Activated T-cell treated with anti-CD3 and anti-CD28 coated beads for 4 hours (primary cell): ENCODE measurements at regions not wholly inside any gene's neighbourhood (a gene's known extent, or its start where the extent isn't known, plus 50 kb on each side); places are given as distances from the start of the nearest gene placed in this dataset.

ENCODE experiments used
- DNase-seq: peaks from one replicate; pipeline ENCODE4 v3.0.0-alpha.2; 2020

DNA sequence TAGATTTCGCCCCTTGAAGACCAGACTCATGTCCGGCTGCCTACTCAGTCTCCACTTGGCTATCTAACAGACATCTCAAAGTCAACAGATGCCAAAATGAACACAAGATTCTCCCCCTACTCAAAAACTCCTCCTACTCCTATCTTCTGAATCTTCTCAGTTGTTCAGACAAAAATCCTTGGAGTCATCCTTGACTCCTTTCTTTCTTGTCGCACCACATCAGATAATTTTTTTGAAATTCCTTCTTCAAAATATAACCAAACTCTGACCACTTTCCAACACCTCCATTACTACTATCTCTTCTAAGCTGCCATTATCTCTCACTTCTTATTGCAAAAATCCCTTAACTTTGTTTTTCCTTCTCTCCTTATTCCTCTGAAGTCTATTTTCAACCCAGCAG, 141.9 kb upstream of the SLC7A14 start:
- no peak for DNase-seq

DNA sequence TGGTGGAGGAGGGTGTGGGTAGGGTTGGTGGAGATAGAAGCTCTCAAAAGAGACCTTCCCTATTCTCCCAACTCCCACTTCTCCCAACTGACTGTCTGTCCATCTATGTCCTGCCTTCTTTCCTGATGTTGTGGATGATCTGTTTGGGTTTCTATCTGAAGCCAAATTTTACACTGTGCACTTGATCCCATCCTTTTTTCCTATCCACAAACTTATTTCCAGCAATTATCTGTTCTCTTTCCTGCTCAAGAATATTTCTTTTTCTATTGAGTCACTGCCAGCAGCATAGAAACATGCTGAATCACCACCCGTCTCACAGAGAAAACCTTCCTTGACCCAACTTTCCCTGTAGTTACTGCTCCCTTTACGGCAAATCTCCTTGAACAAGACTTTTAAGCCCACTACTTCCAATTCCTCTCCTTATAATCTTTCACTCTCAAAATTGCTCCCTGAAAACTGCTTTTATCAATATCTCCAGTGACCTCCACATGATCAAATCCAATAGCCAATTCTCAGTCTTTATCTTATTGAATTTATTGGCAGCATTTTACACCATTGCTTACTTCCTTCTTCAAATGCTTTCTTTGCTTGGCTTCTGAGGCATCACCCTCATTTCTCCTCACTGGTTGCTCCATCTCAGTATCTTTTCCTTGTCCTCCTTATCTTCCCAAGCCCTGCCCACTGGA, 141.2 kb upstream of the SLC7A14 start:
- DNase-seq: no peak

DNA sequence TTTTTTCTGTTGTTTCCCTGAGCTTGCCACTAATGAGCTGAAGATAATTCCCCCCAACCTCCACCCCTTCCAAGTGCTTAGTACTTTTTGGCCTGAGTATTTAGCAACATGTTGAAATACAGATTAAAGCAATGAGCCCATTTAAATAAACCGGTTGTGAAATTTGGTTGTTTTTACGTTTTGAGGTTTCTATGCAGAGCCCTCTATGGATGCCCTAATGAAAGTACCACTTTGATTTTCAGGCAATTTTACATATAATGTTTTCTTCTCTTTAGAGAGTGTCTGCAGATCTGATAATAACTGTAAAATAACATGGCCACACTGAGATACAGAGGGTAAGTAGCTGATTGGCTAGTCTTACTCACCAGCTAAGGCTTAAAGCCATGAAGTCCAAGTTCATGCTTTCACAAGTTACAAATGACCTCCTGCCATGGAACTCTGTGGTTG, 139.4 kb upstream of the SLC7A14 start:
- no peak for DNase-seq

DNA sequence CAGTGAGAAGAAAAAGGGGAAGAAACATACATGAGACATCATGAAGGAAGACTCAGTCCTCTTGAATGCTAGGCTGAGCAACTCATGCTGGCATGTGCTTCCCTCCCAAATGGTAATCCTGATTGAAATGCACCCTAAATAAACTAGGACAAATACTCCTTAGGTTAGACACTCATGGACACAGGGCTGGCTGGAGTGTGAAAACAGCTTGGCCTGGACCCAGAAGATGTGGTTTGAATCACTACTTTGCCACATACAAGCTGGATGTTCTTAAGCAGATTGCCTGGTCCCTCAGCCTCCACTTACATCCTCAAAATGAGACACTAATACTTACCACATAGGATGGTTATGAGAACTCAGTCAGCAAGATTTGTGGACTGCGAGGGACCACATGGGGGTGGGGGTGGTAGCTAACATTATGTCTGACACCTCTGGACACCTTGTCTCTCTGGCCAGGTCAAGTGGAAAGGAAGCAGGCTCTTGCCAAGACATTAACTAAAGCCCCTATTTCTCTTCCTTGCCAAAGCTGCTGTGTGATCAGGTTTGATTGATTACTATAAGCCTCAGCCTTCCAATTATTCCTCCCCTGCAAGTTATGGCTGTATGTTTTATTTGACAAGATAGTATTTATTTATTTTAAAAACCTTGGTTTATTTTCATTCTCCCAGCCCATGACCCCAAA, 138.9 kb upstream of the SLC7A14 start:
- no peak for DNase-seq

DNA sequence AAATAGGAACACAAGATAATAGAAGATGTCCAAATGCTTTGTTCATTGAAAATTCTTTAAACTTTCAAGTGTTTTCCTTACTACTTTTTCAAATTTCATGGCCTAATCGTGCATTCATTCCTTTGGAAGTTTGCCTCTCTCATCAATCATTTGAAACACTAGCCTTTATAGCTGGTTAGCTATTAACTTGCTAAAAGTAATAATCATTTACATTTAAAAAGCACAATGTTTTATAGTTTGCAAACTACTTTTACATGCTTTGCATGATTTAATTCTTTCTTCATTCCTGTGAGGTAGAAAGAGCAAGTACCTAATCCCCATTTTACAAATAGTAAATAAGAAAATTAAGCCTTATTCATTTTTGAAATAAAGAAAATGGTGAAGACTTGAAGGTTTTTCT, 137.4 kb upstream of the SLC7A14 start:
- DNase-seq: no peak

DNA sequence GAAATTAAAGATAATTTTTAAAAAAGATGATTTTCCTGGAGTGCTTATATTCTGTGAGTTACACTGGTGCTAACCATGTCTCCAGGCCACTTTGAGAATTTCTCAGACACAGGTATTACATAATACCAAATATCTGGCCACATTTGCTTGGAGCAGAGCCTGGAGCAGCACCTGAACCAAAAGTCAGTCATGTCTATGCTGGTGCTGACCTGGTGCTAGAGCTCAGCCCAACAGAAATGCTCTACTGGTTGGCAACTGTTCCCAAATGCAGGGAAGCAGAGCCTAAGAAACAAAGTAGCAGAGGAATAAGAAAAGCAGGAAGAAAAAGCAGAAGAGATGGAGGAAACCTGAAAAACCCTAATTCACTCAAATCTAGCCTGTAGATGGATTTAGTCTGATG, 135.7 kb upstream of the SLC7A14 start:
- no peak for DNase-seq

DNA sequence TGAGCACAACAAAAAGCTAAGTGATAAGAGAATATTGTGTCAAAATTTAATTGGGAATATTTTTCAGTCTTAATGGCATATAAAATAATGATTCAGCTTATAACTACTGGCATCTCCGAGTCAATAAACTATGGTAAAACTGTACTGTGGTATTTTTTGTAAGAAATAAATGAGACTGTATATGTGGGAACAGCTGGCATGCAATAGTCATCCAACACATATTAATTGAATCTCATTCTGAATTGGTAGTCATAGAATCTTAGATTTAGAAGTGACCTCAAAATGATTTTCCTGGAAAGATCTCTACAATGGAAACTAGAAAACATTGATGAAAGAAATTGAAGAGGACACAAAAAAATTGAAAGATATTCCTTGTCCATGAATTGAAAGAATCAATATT, 133.4 kb upstream of the SLC7A14 start:
- DNase-seq: no peak

DNA sequence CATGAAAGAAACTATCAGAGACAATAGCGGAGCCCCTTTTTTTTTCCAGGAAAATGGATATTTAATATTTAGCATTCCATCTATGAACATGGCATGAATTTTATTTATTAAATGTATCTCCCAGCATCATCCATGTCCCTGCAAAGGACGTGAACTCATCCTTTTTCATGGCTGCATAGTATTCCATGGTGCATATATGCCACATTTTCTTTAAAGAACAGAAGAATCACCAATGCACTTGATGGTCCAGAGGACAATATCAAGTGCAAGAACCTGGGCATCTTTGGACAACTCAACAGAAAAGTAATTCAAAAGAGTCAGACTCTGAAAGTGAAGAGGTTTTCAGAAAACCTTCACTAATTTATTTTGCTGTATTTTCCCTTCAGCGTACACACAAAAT, 133.0 kb upstream of the SLC7A14 start:
- no peak for DNase-seq

DNA sequence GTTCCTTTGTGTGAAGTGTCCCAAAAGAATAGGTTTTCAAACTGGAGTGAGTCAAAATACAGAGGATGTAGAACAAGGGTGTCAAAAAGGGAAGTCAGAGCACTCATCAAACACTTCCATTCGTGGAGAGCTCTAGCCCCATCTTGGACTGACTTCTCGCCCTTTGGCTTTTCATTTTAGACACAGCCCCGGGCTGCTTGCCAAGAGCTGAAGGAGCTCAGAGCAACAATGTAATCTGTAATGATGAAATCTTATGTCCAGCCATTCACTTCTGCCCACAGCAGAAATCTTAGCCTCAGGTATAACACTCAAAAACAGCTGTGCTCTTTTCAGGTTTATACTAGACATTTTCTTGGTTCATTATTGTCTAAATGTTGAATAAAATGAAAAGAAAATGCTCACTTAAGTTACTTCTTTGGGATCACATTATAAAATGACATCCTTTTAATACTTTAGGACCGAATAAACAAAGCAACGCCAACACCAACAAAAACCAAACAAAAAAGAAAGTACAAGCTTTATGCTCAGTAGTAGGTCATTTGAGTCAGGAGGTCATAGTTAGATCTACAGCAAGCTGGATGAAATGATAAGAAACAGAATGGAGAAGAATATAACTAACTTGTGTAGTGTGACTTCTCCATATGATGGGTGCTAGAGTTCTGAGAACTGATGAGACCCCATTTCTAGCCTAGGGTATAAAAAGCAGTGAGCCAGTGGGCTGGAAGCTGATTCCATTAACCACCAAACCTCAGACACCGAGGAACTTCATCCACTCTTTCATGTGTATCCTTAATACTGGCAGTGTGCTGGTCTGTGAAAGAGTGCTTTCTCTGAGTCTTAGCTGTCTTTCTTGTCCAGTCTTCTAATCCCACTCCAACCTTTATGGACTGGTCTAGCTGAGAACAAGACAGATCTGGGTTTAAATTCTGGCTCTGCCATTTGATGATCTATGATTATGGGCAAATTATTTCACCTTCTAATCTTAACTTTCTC, 131.8 kb upstream of the SLC7A14 start:
- DNase-seq: no peak

DNA sequence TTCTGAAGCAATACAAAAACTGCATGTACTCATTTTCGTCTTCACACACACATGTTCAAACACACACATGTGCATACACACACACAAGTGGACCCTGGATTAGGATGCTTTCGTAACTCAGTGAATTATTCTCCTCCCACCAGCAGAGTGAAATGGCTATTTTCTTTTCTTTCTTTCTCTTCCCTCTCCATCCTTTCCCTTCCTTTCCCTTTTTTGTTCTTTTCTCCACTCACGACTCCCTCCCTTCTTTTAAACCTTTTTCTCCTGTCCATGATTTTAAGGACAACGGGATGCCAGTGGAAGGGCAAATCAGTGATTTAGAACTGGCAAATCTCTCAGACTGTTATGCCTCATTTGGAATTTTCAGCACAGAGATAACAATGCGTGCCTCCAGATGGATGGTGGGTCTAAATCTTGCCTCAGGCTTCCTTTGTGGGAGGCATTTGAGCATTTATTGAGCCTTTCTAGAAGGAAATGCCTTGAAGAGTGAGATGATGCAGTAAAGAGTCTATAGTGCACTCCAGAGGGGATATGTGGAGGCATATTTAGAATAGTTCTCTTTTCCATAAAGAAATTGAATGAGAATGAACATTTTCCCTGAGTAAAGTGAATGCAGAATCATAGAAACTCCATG, 130.4 kb upstream of the SLC7A14 start:
- DNase-seq: no peak

DNA sequence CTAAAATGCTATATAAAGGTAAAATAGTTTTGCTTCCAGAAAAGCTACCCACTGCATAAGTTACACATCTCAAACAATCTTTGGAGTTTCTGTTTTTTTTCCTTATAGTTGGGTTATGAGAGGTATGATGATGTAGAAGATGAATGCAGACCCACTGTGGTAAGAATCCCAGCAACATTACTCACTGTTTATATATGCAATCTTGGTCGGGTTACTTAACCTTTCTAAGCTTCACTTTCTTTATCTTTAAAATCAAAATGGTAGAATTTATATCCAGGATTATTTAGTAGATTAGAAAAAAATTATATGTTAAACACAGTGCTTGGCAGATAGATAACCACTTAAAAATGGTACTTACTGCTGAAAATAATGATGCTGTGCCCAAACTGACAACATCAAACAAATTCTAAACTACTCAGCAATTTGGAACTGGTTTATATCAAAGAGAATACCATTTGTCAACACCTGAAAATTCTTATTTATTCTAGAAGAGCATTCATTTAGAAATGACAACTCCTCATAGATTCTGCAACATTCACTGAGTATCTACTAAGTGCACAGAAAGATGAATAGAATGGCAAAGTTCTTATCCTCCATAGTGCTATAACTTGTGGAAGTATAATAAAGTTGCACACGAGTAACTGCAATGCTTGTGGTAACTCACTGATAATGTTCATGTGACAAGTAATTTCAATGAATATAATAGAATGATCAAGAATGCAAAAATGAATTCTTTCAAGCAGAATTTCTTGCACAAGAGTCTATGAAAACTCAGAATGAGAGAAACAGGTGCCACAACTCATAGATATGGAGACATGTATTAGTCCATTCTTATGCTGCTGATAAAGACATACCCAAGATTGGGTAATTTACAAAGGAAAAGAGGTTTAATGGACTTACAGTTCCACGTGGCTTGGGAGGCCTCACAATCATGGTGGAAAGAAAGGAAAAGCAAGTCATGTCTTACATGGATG, 129.0 kb upstream of the SLC7A14 start:
- DNase-seq: no peak

DNA sequence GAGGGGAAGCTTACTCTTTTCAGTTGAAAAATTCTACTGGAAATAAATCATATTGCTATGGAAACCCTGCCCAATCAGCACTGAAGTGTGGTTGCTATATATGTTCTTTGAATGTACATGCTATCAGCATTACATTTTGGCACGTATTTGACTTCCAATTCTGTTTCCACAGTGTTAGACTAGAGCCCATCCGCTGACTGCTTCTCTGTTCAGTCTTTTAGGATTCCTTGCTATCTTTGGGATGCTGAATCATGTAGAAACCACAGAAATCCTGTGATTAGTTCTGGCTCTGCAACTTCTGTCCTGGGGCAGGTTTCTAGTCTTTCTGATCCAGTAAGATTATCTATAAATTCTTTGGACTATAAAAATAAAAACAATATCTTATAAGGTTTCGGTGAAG, 128.2 kb upstream of the SLC7A14 start:
- no peak for DNase-seq

DNA sequence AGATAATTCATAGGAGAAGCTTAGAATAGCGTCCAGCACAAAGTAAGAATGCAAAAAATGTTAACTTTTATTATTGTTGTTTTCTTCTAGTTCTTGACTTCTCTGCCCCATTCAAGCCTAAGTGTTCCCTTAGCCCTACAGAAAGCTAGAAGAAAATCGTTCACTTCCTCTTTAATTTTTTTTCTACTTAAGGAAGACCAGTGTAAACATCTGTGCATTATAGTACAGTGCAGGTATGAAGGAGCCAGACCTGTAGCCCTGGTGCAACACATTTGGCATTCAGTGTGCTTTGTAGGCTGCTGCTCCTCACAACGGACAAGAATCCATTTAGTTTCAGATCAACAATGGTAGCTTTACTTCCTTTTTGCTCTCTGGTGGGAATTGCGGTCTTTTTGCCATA, 127.8 kb upstream of the SLC7A14 start:
- DNase-seq: no peak

DNA sequence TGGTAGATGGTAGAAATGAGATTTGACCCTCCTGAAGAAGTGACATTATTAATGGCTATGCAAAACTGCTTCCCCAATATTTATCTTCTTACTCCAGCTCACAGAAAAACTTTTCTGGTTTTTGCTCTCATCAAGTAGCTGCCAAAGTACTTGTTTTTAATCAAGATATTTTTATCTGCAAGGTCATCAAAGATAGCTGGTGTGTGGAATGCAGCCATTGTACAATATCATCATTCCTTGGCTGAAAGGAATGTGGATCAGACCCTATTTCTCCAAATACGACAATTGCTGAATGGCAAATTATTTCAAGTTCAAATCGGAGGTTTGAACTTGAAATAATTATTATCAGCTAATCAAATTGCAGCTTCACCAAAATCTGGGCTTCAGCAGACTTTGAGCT, 126.9 kb upstream of the SLC7A14 start:
- no peak for DNase-seq

DNA sequence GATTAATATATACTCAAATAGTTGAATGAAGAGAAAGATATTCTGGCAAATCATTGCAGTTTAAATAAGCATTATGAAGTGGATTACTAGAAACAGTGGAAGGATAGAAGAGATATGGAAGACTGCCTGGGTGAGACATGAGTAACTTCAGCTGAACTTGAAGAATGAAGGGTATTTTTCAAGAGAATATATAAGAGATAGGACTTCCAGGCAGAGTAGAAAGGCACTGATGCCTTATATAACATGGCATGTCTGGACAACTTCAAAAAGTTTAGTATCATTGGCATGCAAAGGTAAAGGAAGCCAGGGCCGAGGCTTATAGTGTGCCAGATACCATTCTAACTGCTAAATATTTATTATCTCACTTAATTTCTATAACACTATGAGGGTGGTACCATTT, 126.5 kb upstream of the SLC7A14 start:
- DNase-seq: no peak

DNA sequence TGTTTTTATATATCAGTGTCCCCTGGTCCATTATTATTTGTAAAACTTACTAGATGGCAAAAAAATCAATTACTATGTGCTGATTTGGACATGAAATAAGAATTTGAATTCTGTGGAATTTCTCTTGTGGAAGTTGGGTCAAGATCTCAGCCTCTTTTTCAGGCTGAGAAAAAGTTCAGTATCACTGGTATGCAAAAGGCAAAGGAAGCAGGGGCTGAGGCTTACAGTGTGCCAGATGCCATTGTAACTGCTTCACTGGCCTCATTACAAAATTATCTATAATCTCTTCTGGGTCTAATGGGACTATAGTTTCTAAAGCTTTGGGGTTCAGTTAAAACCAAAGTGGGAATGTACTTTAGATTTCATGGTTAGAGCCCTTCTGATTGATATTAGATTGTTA, 125.9 kb upstream of the SLC7A14 start:
- DNase-seq: no peak

DNA sequence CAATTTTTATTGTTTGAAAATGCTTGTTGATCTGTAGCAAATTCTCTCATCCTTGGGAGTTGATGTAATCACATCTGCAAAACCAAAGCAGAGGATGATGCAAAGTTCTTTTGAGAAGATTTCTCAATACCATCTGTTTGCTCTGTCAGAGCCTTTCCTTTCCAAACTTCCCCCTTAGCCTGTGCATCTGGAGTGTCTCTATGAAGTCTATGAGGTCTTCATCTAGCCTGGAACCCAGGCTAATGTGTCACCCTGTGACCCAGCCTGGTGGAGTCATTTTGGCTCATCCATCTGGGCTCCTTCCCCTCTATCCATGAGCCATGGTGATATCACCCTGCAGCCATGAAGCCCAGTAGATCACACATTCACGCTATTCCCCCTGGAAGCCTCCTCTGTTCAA, 123.2 kb upstream of the SLC7A14 start:
- no peak for DNase-seq

DNA sequence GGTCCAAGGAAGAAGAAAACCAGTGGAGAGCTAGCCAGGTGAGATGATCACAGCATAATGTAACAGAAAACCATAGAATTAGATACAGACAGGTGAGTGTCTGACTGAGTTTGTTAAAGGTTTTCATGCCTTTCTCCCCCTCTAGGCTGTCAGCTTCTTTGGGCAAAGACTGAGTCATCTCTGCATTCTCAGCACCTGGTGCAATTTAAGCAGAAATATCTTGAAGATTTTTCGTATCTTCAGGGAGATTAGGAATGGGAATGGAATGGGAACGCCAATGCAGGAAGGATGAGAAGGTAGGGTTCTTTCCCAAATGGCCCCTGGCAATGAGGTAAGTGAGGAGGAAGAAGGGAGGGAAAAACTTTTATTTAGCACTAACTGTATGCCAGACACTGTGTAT, 122.0 kb upstream of the SLC7A14 start:
- DNase-seq: no peak

DNA sequence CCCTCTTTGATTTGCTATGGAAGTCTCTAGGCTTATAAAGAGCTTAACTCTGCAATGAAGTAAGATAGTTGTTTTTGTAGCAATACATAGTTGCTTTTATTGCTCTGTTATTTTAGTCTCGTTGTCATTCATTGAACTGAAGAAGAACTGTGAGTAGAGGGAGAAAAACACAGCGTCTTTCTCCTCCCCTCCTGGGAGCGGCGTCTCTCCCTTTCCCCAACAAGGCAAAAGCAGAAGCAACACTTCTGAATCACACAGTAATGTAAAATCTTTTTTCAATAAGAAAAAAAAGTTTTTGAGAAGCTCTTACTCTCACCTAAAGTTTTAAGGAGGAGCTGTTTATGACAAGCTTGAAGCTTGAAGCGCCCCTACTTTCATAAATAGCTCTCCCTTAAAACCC, 119.3 kb upstream of the SLC7A14 start:
- no peak for DNase-seq

DNA sequence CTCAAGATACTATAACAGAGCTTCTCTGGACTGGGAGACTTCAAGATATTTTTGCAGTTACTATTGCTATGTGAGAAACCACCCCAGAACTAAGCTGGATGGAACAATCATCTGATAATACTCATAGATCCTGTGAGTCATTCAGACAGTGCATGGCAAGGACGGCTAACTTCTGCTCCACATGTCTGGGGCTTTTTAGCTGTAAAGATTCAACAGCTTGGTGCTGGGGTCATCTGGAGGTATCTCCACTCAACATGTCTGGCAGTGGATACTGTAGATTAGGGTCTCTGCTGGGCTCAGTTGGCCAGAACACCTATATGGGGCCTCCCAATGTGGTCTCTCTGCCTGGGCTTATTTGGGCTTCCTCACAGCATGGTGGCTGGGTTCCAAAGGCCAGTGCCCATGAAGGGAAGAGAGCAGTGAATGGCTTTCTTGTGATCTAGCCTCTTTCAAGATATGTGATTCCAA, 117.3 kb upstream of the SLC7A14 start:
- DNase-seq: no peak
